Right lobe of liver (tissue), 4 donors: ENCODE measurements at regions not wholly inside any gene's neighbourhood (a gene's known extent, or its start where the extent isn't known, plus 50 kb on each side); places are given as distances from the start of the nearest gene placed in this dataset.

Experiments
- POLR2A ChIP-seq: fragments of 450-650 bp; IDR thresholded peaks from one replicate; pipeline ENCODE4 v1.6.1; 2017; ENCODE audit warnings: antibody characterized with exemption, mild to moderate bottlenecking
- TF ChIP-seq, protein P1 (sequence below), 4 donors: fragments of 200-600 bp in 3 of 4; fragments of 450-650 bp in 1 of 4; IDR thresholded peaks; one replicate each; pipeline versions ENCODE4 v1.5.1 to v1.8.0; 2016 to 2022; ENCODE audit warnings: antibody characterized with exemption in 4 of 4, mild to moderate bottlenecking in 2 of 4
- donor health status: DM: no; HTN: no; CAD: no.
- donor health status: DM: no; HTN: no; CAD: no.
- donor health status: DM: no; HTN: yes; CAD: no.

GRCh38 chr6:9948678-9949077, 466.2 kb downstream of the TFAP2A start:
- TF ChIP-seq, protein P1, sequence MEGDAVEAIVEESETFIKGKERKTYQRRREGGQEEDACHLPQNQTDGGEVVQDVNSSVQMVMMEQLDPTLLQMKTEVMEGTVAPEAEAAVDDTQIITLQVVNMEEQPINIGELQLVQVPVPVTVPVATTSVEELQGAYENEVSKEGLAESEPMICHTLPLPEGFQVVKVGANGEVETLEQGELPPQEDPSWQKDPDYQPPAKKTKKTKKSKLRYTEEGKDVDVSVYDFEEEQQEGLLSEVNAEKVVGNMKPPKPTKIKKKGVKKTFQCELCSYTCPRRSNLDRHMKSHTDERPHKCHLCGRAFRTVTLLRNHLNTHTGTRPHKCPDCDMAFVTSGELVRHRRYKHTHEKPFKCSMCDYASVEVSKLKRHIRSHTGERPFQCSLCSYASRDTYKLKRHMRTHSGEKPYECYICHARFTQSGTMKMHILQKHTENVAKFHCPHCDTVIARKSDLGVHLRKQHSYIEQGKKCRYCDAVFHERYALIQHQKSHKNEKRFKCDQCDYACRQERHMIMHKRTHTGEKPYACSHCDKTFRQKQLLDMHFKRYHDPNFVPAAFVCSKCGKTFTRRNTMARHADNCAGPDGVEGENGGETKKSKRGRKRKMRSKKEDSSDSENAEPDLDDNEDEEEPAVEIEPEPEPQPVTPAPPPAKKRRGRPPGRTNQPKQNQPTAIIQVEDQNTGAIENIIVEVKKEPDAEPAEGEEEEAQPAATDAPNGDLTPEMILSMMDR (IDR thresholded peaks at IDR 0.05) = no peak
- no peak for TF ChIP-seq POLR2A
